ENCODE measurements at regions not wholly inside any gene's neighbourhood (a gene's known extent, or its start where the extent isn't known, plus 50 kb on each side); places are given as distances from the start of the nearest gene placed in this dataset.

DNA sequence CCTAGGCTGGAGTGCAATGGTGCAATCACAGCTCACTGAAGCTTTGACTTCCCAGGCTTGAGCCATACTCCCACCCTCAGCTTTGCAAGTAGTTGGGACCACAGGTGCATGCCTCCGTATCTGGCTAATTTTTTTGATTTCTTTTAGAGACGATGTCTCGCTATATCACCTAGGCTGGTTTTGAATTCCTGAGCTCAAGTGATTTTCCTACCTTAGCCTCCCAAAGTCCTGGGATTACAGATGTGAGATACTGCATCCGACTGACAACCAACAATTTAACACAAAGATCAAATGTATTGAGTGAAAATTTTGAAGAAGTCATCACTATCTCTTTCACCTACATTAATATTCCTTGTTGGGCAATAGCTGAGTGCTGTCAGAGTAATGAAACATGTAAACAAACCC is 181.6 kb downstream of the MYCN start:
- TF ChIP-seq, protein P1, sequence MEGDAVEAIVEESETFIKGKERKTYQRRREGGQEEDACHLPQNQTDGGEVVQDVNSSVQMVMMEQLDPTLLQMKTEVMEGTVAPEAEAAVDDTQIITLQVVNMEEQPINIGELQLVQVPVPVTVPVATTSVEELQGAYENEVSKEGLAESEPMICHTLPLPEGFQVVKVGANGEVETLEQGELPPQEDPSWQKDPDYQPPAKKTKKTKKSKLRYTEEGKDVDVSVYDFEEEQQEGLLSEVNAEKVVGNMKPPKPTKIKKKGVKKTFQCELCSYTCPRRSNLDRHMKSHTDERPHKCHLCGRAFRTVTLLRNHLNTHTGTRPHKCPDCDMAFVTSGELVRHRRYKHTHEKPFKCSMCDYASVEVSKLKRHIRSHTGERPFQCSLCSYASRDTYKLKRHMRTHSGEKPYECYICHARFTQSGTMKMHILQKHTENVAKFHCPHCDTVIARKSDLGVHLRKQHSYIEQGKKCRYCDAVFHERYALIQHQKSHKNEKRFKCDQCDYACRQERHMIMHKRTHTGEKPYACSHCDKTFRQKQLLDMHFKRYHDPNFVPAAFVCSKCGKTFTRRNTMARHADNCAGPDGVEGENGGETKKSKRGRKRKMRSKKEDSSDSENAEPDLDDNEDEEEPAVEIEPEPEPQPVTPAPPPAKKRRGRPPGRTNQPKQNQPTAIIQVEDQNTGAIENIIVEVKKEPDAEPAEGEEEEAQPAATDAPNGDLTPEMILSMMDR (IDR thresholded peaks at IDR 0.05; ENCODE audit: low read depth, low read length) = no peak
- no peak overlapping the region for H3K4me3 ChIP-seq (ENCODE audit: low read depth, low read length)

- H3K4me3 ChIP-seq (ENCODE audit: low read depth, low read length) = no peak overlapping the region
- TF ChIP-seq, protein P1 (IDR thresholded peaks at IDR 0.05; ENCODE audit: low read depth, low read length) = no peak
Measured at GRCh38 chr2:16121231-16121985, 181.1 kb downstream of the MYCN start.

GRCh38 chr2:16120591-16121180 is 180.3 kb downstream of the MYCN start:
- no peak overlapping the region for H3K4me3 ChIP-seq (ENCODE audit: low read depth, low read length)
- TF ChIP-seq, protein P1 (IDR thresholded peaks at IDR 0.05; ENCODE audit: low read depth, low read length) = no peak

GRCh38 chr2:16119741-16120140 is 179.4 kb downstream of the MYCN start:
- H3K4me3 ChIP-seq (ENCODE audit: low read depth, low read length) = no peak overlapping the region
- TF ChIP-seq, protein P1 (IDR thresholded peaks at IDR 0.05; ENCODE audit: low read depth, low read length) = no peak

DNA sequence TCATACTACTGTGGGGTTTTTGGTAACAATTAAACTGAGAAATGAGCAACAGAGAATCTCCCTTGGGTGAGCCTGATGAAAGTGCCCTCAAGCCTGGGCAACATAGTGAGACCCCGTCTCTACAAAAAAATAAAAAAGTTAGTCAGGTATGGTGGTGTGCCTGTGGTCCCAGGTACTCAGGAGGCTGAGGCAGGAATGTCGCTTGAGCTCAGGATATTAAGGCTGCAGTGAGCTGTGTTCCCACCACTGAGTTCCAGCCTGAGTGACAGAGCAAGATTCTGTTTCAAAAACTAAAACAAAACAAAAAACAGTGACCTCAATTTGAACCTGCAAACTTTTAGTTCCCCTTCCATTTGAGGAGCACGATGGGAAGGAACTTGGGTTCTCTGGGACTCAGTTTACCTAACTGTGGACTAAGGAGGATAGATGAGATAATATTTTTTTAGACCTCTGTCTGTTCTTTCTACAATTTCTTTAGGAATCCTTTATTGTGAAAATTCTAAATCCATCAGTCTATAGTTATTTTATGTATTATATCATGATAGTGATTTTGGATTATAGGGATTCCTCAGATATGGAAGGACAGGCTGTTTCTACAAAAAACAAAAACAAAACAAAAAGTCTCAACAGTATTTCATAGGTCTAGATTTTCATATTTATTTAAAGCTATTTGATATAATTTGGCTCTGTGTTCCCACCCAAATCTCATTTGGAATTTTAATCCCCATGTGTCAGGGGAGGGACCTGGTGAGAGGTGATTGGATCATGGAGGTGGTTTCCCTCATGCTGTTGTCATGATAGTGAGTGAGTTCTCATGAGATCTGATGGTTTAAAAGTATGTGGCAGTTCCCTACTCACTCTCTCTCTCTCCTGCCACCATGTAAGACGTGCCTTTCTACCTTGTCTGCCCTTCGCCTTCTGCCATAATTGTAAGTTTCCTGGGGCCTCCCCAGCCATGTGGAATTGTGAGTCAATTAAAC is 178.6 kb downstream of the MYCN start:
- no peak overlapping the region for H3K4me3 ChIP-seq (ENCODE audit: low read depth, low read length)
- TF ChIP-seq, protein P1 (IDR thresholded peaks at IDR 0.05; ENCODE audit: low read depth, low read length) = no peak

DNA sequence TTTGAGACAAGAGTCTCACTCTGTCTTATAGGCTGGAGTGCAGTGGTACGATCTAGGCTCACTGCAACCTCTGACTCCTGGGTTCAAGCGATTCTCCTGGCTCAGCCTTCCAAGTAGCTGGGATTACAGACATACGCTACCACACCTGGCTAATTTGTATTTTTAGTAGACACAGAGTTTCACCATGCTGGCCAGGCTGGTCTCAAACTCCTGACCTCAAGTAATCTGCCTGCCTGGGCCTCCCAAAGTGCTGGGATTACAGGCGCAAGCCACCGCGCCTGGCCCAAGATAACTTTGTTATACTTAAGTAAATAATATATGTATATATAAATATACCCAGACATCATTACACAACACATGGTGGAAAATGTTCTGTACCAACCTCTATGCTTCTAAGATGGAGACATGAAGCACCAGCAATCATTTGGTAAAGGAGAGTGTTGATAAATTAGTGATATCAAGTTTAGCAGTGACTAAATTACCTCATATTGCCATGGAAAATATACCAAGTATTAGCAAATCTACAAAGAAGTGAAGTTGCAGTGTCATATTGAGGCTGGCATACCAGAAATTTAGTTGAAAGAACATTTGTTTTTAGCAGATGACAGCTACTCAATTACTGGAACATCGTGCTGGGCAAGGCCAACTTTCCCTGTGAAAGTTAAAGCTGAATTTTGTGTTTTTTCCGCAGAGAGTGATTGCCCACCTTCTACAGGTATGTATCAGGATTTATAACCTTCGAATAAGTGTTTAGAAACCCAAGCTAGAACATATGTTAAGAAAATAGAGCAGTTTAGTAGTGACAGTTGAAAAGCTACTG is 177.7 kb downstream of the MYCN start:
- TF ChIP-seq, protein P1 (IDR thresholded peaks at IDR 0.05; ENCODE audit: low read depth, low read length) = no peak
- H3K4me3 ChIP-seq (ENCODE audit: low read depth, low read length) = no peak overlapping the region
